Fibroblast of lung (primary cell): ENCODE measurements at regions not wholly inside any gene's neighbourhood (a gene's known extent, or its start where the extent isn't known, plus 50 kb on each side); places are given as distances from the start of the nearest gene placed in this dataset.
A peak's percentile ranks its signal among the peaks of the same experiment; 100 is the strongest.

Experiments used
- DNase-seq, 2 donors: peaks; one replicate each; pipeline versions ENCODE4 v3.0.0 to v3.0.0-alpha.2; 2010; ENCODE audit warnings: low read depth in 2 of 2
- H2AFZ ChIP-seq: 2 replicates; pipeline ENCODE4 v1.5.1; 2012; ENCODE audit warnings: low read length, control low read depth, inconsistent platforms
- H3K27ac ChIP-seq: 2 replicates; pipeline ENCODE4 v1.5.1; 2011; ENCODE audit warnings: low read length, control low read depth; ENCODE audit not compliant: insufficient read depth
- H3K27me3 ChIP-seq: 2 replicates; pipeline ENCODE4 v1.5.1; 2011; ENCODE audit warnings: mild to moderate bottlenecking, low read length; ENCODE audit not compliant: control insufficient read depth, insufficient read depth
- H3K36me3 ChIP-seq: 2 replicates; pipeline ENCODE4 v1.5.1; 2011; ENCODE audit warnings: low read length; ENCODE audit not compliant: control insufficient read depth, insufficient read depth
- H3K4me1 ChIP-seq: 2 replicates; pipeline ENCODE4 v1.5.1; 2011; ENCODE audit warnings: low read length; ENCODE audit not compliant: control insufficient read depth, insufficient read depth; ENCODE audit errors: extremely low read depth
- H3K4me2 ChIP-seq: 2 replicates; pipeline ENCODE4 v1.5.1; 2011; ENCODE audit warnings: low read length, control low read depth; ENCODE audit not compliant: insufficient read depth; ENCODE audit errors: extremely low read depth
- H3K4me3 ChIP-seq, 4 experiments: fragments of 200-600 bp in 1 of 4; sonication (generic) in 1 of 4; replicated peaks in 1 of 4; 2 replicates each; pipeline ENCODE4 v1.5.1; 2011 to 2016; ENCODE audit warnings: low read length in 4 of 4, low read depth in 3 of 4, mild to moderate bottlenecking in 3 of 4, control low read depth in 2 of 4, inconsistent platforms in 1 of 4, mixed read lengths in 1 of 4; ENCODE audit not compliant: insufficient read depth in 1 of 4; ENCODE audit errors: control extremely low read depth in 1 of 4
- H3K79me2 ChIP-seq: 2 replicates; pipeline ENCODE4 v1.5.1; 2012; ENCODE audit warnings: mild to moderate bottlenecking, low read length, inconsistent platforms; ENCODE audit not compliant: control insufficient read depth, insufficient read depth
- H3K9ac ChIP-seq: 2 replicates; pipeline ENCODE4 v1.5.1; 2011; ENCODE audit warnings: mild to moderate bottlenecking, low read length, control low read depth; ENCODE audit not compliant: insufficient read depth
- H3K9me3 ChIP-seq: 2 replicates; pipeline ENCODE4 v1.5.1; 2012; ENCODE audit warnings: low read depth, low read length; ENCODE audit not compliant: control insufficient read depth, insufficient read depth
- H4K20me1 ChIP-seq: 2 replicates; pipeline ENCODE4 v1.5.1; 2011; ENCODE audit warnings: low read length; ENCODE audit not compliant: control insufficient read depth, insufficient read depth; ENCODE audit errors: extremely low read depth
- EZH2 ChIP-seq: IDR thresholded peaks from 2 replicates; pipeline ENCODE4 v1.5.1; 2012; ENCODE audit warnings: low read length, control low read depth, mild to moderate bottlenecking; ENCODE audit errors: missing control alignments
- TF ChIP-seq, protein P1 (sequence below), 2 donors: IDR thresholded peaks in 1 of 2; conservative IDR thresholded peaks in 1 of 2; 1 replicate in 1 of 2; 2 replicates in 1 of 2; pipeline ENCODE4 v1.5.1; 2011 to 2012; ENCODE audit warnings: low read length in 2 of 2, control low read depth in 1 of 2, inconsistent platforms in 1 of 2, low read depth in 1 of 2, mild to moderate bottlenecking in 1 of 2

DNA sequence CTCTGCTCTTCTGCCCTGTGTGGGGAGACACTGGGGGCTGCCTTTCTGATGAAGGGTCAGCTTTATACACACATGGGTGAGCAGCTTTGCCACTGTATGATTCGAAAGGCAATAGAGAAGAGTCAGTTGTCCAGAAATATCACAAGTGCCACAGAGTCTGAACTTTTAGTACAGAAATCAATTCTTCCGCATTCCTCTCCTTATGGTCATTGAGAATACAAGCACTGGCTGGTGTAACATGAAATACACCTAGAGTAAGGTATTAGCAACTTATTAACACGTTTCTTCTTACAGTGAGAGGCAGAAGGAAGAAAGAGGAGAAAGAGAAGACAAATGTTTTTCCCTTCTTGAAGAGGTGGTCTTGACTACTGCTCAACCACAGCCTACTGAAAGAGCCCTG lies 579.2 kb downstream of the ZEB2 start:
- no peaks in the 10 kb centered on the region for H3K79me2 ChIP-seq
- no peaks in the 10 kb centered on the region for H3K27me3 ChIP-seq
- H3K4me1 ChIP-seq: peaks cover 4% of the 10 kb centered on the region
- no peak overlapping the region for H3K9ac ChIP-seq
- no peak for TF ChIP-seq EZH2
- TF ChIP-seq, protein P1, sequence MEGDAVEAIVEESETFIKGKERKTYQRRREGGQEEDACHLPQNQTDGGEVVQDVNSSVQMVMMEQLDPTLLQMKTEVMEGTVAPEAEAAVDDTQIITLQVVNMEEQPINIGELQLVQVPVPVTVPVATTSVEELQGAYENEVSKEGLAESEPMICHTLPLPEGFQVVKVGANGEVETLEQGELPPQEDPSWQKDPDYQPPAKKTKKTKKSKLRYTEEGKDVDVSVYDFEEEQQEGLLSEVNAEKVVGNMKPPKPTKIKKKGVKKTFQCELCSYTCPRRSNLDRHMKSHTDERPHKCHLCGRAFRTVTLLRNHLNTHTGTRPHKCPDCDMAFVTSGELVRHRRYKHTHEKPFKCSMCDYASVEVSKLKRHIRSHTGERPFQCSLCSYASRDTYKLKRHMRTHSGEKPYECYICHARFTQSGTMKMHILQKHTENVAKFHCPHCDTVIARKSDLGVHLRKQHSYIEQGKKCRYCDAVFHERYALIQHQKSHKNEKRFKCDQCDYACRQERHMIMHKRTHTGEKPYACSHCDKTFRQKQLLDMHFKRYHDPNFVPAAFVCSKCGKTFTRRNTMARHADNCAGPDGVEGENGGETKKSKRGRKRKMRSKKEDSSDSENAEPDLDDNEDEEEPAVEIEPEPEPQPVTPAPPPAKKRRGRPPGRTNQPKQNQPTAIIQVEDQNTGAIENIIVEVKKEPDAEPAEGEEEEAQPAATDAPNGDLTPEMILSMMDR (conservative IDR thresholded peaks at IDR 0.05 in 1 of 2, IDR thresholded peaks at IDR 0.05 in 1 of 2; ENCODE audit: low read depth in 1 of 2, low read length in 2 of 2): no peak
- no peak overlapping the region for H2AFZ ChIP-seq
- H3K9me3 ChIP-seq: no peaks in the 10 kb centered on the region
- H3K4me2 ChIP-seq: no peak overlapping the region
- no peak overlapping the region for H3K27ac ChIP-seq
- DNase-seq: no peak
- no peaks in the 10 kb centered on the region for H3K36me3 ChIP-seq
- H3K4me3 ChIP-seq: no peak overlapping the region
- no peaks in the 10 kb centered on the region for H4K20me1 ChIP-seq

DNA sequence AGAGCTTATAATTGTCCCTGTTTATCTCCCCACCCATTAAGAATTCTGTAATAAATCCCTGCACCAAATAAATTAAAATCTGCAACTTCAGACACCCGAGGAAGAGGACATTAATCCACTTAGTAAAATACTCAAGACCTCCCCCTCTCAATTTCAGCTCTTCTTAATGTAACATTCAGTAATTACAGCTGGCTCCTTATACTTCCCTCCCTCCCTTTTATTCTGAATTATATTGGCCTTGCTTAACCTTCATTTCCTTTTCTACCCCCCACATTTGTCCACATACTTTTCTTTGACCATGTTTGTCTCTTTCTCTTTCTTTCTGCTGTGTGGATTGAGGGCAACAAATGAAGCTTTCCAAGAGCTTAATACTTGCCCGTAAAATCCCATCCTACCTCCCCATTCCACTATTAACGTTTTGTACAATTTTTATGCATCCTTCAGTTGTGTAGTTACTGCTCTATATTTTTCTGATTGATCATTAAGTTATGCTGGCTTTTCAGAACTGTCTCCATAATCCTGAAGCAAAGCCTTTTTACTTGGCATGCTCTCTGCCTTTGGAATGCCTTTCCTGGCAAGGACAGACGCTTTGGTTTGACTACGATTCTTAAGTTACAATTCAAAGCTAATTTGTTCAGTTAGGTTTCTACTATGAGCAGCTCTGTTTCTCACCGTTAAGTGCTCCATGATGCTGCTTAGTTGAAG lies 580.1 kb downstream of the ZEB2 start:
- peak overlapping the region in 1 of 4 experiments; percentile 11 for H3K4me3 ChIP-seq
- H3K4me1 ChIP-seq: peaks cover 4% of the 10 kb centered on the region
- peak; percentile 70 to 77 for DNase-seq
- H3K36me3 ChIP-seq: no peaks in the 10 kb centered on the region
- H3K27me3 ChIP-seq: no peaks in the 10 kb centered on the region
- TF ChIP-seq, protein P1 (conservative IDR thresholded peaks at IDR 0.05 in 1 of 2, IDR thresholded peaks at IDR 0.05 in 1 of 2; ENCODE audit: low read depth in 1 of 2, low read length in 2 of 2): no peak
- no peak for TF ChIP-seq EZH2
- H3K79me2 ChIP-seq: no peaks in the 10 kb centered on the region
- no peak overlapping the region for H3K9ac ChIP-seq
- no peaks in the 10 kb centered on the region for H4K20me1 ChIP-seq
- H3K9me3 ChIP-seq: no peaks in the 10 kb centered on the region
- H3K4me2 ChIP-seq: peak overlapping the region; percentile 55
- H3K27ac ChIP-seq: no peak overlapping the region
- H2AFZ ChIP-seq: no peak overlapping the region

DNA sequence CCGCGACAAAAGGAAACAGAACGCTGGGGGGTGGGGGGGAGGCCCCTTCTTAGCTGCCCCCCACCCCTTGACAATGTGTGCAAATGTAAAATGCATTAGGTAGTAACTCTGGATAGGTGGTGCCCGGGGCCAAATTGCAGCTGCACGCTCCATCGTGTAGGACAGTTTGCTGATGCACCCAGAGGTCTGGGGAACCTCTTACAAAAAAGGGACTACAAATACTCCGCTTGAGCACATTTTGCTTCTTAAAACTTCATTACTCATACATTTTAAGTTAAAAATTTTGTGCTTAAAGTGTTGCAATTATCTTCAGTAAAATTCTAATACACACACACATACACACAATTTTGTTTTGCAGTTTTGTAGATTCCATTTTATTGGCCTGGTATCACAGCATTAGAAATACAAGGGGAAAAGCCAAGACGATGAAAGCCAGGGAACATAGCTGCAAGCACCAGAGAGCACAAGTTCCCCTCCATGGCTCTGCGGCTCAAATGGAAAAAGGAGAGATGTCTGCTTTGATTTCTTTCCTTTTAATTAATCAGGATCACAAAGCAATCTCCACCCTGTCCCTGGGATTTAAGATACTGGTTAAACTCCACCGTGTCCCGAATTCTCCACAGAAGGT lies 582.1 kb downstream of the ZEB2 start:
- H3K4me1 ChIP-seq: peaks cover 4% of the 10 kb centered on the region
- peak overlapping the region; percentile 85 for H2AFZ ChIP-seq
- H3K9me3 ChIP-seq: no peaks in the 10 kb centered on the region
- H3K9ac ChIP-seq: no peak overlapping the region
- DNase-seq: peak in 1 of 2 donors; percentile 53
- H3K36me3 ChIP-seq: no peaks in the 10 kb centered on the region
- peak overlapping the region; percentile 88 for H3K4me2 ChIP-seq
- TF ChIP-seq, protein P1 (conservative IDR thresholded peaks at IDR 0.05 in 1 of 2, IDR thresholded peaks at IDR 0.05 in 1 of 2; ENCODE audit: low read depth in 1 of 2, low read length in 2 of 2): no peak
- no peak for TF ChIP-seq EZH2
- H3K27me3 ChIP-seq: no peaks in the 10 kb centered on the region
- H3K79me2 ChIP-seq: no peaks in the 10 kb centered on the region
- peak overlapping the region; percentile 33 for H3K27ac ChIP-seq
- H3K4me3 ChIP-seq: peak overlapping the region; percentile 37 to 63 (median 52)
- no peaks in the 10 kb centered on the region for H4K20me1 ChIP-seq
